ENCODE measurements at regions not wholly inside any gene's neighbourhood (a gene's known extent, or its start where the extent isn't known, plus 50 kb on each side); places are given as distances from the start of the nearest gene placed in this dataset.

GRCh38 chr15:101578443-101578894, 73.7 kb downstream of the TM2D3 start:
- no peak overlapping the region for H3K9ac ChIP-seq (ENCODE audit: insufficient read depth in 1 of 2, low read length in 2 of 2)
- no peak for ATAC-seq (ENCODE audit: insufficient read depth, low FRiP score)
- H3K4me3 ChIP-seq, result no peak overlapping the region
- H3K9me3 ChIP-seq (ENCODE audit: control insufficient read depth in 4 of 4, insufficient read depth in 3 of 4, low read length in 3 of 4), result peaks cover 0 to 4% (median 0%) of the 10 kb centered on the region in 4 donors
- no peaks in the 10 kb centered on the region for H3K4me1 ChIP-seq (ENCODE audit: control insufficient read depth in 5 of 5, insufficient read depth in 5 of 5, low read length in 5 of 5)
- DNase-seq, result peak in 1 of 3 donors; percentile 29
- H3K27ac ChIP-seq (ENCODE audit: low read depth in 1 of 2, low read length in 1 of 2), result no peak overlapping the region
- no peaks in the 10 kb centered on the region for H3K27me3 ChIP-seq (ENCODE audit: control insufficient read depth in 3 of 3, insufficient read depth in 3 of 3, low read length in 2 of 3)
- 52 to 53% methylated on average over 10 of the region's 10 CpGs for WGBS, 2 donors
- TF ChIP-seq CTCF (IDR thresholded peaks at IDR 0.05; ENCODE audit: control extremely low read depth, extremely low read depth), result no peak
- no peaks in the 10 kb centered on the region for H3K36me3 ChIP-seq (ENCODE audit: control insufficient read depth in 4 of 4, insufficient read depth in 4 of 4, low read length in 4 of 4)

DNA sequence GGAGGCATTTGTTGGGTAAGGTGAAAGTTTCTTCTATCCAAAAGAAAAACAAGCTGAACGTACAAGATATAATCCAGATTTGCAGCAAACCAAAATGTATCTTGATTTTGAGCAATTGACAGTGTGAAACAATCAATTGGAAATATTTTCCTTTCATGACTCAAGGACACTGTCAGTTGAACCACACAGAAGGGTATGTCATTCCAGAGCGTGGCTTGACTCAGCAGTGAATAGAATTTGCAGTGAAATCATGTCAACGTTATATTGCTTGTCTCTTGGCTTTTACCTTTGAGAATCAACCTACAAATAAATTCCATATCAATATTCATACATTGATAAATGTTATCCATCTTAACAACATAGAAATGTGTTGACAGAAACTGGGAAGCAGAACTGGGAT, 78.2 kb downstream of the TM2D3 start:
- Histone ChIP-seq H3K27ac (ENCODE audit: low read depth in 1 of 2, low read length in 1 of 2) (no peak overlapping the region), H3K4me1 (ENCODE audit: control insufficient read depth in 5 of 5, insufficient read depth in 5 of 5, low read length in 5 of 5) (no peaks in the 10 kb centered on the region), H3K9ac (ENCODE audit: insufficient read depth in 1 of 2, low read length in 2 of 2) (no peak overlapping the region), H3K9me3 (ENCODE audit: control insufficient read depth in 4 of 4, insufficient read depth in 3 of 4, low read length in 3 of 4) (peaks cover 0 to 4% (median 0%) of the 10 kb centered on the region in 4 donors), H3K36me3 (ENCODE audit: control insufficient read depth in 4 of 4, insufficient read depth in 4 of 4, low read length in 4 of 4) (no peaks in the 10 kb centered on the region), H3K4me3 (no peak overlapping the region), H3K27me3 (ENCODE audit: control insufficient read depth in 3 of 3, insufficient read depth in 3 of 3, low read length in 2 of 3) (no peaks in the 10 kb centered on the region)
- ATAC-seq (ENCODE audit: insufficient read depth, low FRiP score), result no peak
- 79 to 94% methylated on average over 3 of the region's 3 CpGs for WGBS, 2 donors
- DNase-seq, result no peak
- TF ChIP-seq CTCF (IDR thresholded peaks at IDR 0.05; ENCODE audit: control extremely low read depth, extremely low read depth), result no peak

- H3K4me1 ChIP-seq (ENCODE audit: control insufficient read depth in 5 of 5, insufficient read depth in 5 of 5, low read length in 5 of 5), result no peaks in the 10 kb centered on the region
- ATAC-seq (ENCODE audit: insufficient read depth, low FRiP score) (no peak), DNase-seq (no peak)
- H3K9me3 ChIP-seq (ENCODE audit: control insufficient read depth in 4 of 4, insufficient read depth in 3 of 4, low read length in 3 of 4), result no peaks in the 10 kb centered on the region
- no peak overlapping the region for H3K9ac ChIP-seq (ENCODE audit: insufficient read depth in 1 of 2, low read length in 2 of 2)
- TF ChIP-seq CTCF (IDR thresholded peaks at IDR 0.05; ENCODE audit: control extremely low read depth, extremely low read depth), result no peak
- no peaks in the 10 kb centered on the region for H3K27me3 ChIP-seq (ENCODE audit: control insufficient read depth in 3 of 3, insufficient read depth in 3 of 3, low read length in 2 of 3)
- H3K27ac ChIP-seq (ENCODE audit: low read depth in 1 of 2, low read length in 1 of 2), result no peak overlapping the region
- H3K36me3 ChIP-seq (ENCODE audit: control insufficient read depth in 4 of 4, insufficient read depth in 4 of 4, low read length in 4 of 4), result no peaks in the 10 kb centered on the region
- H3K4me3 ChIP-seq, result no peak overlapping the region
Observed at GRCh38 chr15:101570241-101570640, 80.7 kb upstream of the PCSK6 start.

DNA sequence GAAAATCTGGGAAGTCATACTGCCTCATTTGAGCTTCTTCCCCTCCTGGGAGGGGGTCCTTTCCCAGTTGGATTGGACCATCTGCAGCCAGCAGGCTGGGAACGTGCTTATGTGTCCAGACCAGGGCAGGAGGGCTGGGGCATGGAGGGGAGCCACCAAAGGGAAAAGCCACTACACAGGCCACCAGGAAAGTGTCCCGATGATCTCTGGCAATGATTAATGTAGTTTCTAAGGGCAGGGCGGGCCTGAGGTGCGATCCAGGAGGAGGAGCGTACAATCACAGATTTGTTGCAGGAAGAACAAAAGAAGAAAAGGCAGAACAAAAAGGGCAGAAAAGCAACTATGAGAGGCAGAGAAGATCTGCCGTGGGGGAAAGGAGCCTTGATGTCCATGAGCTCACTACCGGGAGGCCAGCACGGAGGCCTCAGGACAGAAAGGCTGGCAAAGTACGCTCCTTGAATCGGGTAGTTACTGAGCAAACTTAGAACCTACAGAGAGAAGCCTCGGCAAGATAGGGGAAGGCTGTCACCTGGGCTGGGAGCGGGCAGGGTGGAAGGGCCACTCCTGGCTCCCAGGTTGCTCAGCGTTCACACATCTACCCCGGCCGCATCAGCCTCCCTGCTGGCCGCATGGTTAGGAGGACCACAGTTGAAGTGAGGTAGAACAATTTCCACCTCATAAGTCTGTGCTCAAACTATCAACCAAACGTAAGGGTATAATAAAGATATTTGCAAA, 79.5 kb upstream of the PCSK6 start:
- Histone ChIP-seq H3K9me3 (ENCODE audit: control insufficient read depth in 4 of 4, insufficient read depth in 3 of 4, low read length in 3 of 4) (no peaks in the 10 kb centered on the region), H3K4me1 (ENCODE audit: control insufficient read depth in 5 of 5, insufficient read depth in 5 of 5, low read length in 5 of 5) (no peaks in the 10 kb centered on the region), H3K9ac (ENCODE audit: insufficient read depth in 1 of 2, low read length in 2 of 2) (no peak overlapping the region), H3K27me3 (ENCODE audit: control insufficient read depth in 3 of 3, insufficient read depth in 3 of 3, low read length in 2 of 3) (no peaks in the 10 kb centered on the region), H3K36me3 (ENCODE audit: control insufficient read depth in 4 of 4, insufficient read depth in 4 of 4, low read length in 4 of 4) (no peaks in the 10 kb centered on the region), H3K4me3 (no peak overlapping the region), H3K27ac (ENCODE audit: low read depth in 1 of 2, low read length in 1 of 2) (no peak overlapping the region)
- DNase-seq (no peak), ATAC-seq (ENCODE audit: insufficient read depth, low FRiP score) (no peak)
- no peak for TF ChIP-seq CTCF (IDR thresholded peaks at IDR 0.05; ENCODE audit: control extremely low read depth, extremely low read depth)
- WGBS, 2 donors, result 90 to 91% methylated on average over 17 of the region's 17 CpGs
